CD4-positive, alpha-beta T cell (primary cell): ENCODE measurements at regions not wholly inside any gene's neighbourhood (a gene's known extent, or its start where the extent isn't known, plus 50 kb on each side); places are given as distances from the start of the nearest gene placed in this dataset.

Experiments used
- ATAC-seq: fragments of 200-7000 bp; cut with Tn5 transposase; one replicate; pipeline ENCODE4 v1.10.0; 2022; ENCODE audit warnings: mild to moderate bottlenecking; ENCODE audit not compliant: poor library complexity
- CTCF ChIA-PET: fragments of 350-600 bp; sonication (Branson Sonifier 250); formaldehyde crosslinking; loops from one replicate; lab custom pipeline; 2021; ENCODE audit warnings: antibody characterized with exemption, inconsistent platforms; lab: Charles Lee
- POLR2A ChIA-PET: fragments of 350-600 bp; sonication (Branson Sonifier 250); formaldehyde crosslinking; loops from one replicate; lab custom pipeline; 2021; ENCODE audit warnings: antibody characterized with exemption, inconsistent platforms; lab: Charles Lee
- DNase-seq, 14 experiments: peaks; one replicate each; pipeline ENCODE4 v3.0.0-alpha.2; 2013 to 2020; ENCODE audit warnings: mixed read lengths in 2 of 14
- H3K27ac ChIP-seq, 2 donors: one replicate each; pipeline versions ENCODE4 v1.5.1 to v1.7.0; 2013; ENCODE audit warnings: low read length in 2 of 2, low read depth in 1 of 2, mild to moderate bottlenecking in 1 of 2
- H3K27me3 ChIP-seq, 2 experiments: 1 replicate in 1 of 2; 2 replicates in 1 of 2; pipeline versions ENCODE4 v1.6.1 to v1.7.0; 2013; ENCODE audit warnings: low read length in 2 of 2, control low read depth in 1 of 2, mild to moderate bottlenecking in 1 of 2, moderate library complexity in 1 of 2; ENCODE audit not compliant: insufficient read depth in 2 of 2, control insufficient read depth in 1 of 2
- H3K36me3 ChIP-seq: one replicate; pipeline ENCODE4 v1.6.1; 2013; ENCODE audit warnings: low read length, control low read depth; ENCODE audit not compliant: insufficient read depth
- H3K4me1 ChIP-seq: one replicate; pipeline ENCODE4 v1.6.1; 2013; ENCODE audit warnings: low read length, control low read depth; ENCODE audit not compliant: insufficient read depth
- H3K4me3 ChIP-seq: one replicate; pipeline ENCODE4 v1.5.1; 2013; ENCODE audit warnings: mild to moderate bottlenecking, low read length, moderate library complexity
- H3K9me3 ChIP-seq, 2 experiments: 1 replicate in 1 of 2; 2 replicates in 1 of 2; pipeline versions ENCODE4 v1.6.1 to v1.7.0; 2013; ENCODE audit warnings: low read length in 2 of 2, mild to moderate bottlenecking in 2 of 2, control low read depth in 1 of 2, moderate library complexity in 1 of 2; ENCODE audit not compliant: control insufficient read depth in 1 of 2, insufficient read depth in 1 of 2
- H3K27ac Mint-ChIP-seq: one replicate; pipeline ENCODE4 v1.8.0; 2020; ENCODE audit warnings: mixed read lengths
- H3K27me3 Mint-ChIP-seq: one replicate; pipeline ENCODE4 v1.8.0; 2021; ENCODE audit warnings: mixed read lengths
- H3K36me3 Mint-ChIP-seq: one replicate; pipeline ENCODE4 v1.8.0; 2021; ENCODE audit warnings: low read depth, mixed read lengths
- H3K4me1 Mint-ChIP-seq: one replicate; pipeline ENCODE4 v1.8.0; 2021; ENCODE audit warnings: low read depth, mixed read lengths
- H3K4me3 Mint-ChIP-seq: one replicate; pipeline ENCODE4 v1.8.0; 2020; ENCODE audit warnings: mild to moderate bottlenecking, mixed read lengths
- H3K9me3 Mint-ChIP-seq: one replicate; pipeline ENCODE4 v1.8.0; 2020; ENCODE audit warnings: mixed read lengths
- intact Hi-C, 2 experiments: fragments of 100-400 bp; cut with DNase I in 1 of 2; cut with micrococcal nuclease in 1 of 2; formaldehyde crosslinking; loops; one replicate each; pipeline versions ENCODE4 v1.15.1 to v1.9.0; 2023 to 2025; cut with DNase I, micrococcal nuclease
- TF ChIP-seq, protein P1 (sequence below): fragments of 200-600 bp; IDR thresholded peaks from one replicate; pipeline ENCODE4 v1.8.0; 2022; ENCODE audit warnings: antibody characterized with exemption, mild to moderate bottlenecking

DNA sequence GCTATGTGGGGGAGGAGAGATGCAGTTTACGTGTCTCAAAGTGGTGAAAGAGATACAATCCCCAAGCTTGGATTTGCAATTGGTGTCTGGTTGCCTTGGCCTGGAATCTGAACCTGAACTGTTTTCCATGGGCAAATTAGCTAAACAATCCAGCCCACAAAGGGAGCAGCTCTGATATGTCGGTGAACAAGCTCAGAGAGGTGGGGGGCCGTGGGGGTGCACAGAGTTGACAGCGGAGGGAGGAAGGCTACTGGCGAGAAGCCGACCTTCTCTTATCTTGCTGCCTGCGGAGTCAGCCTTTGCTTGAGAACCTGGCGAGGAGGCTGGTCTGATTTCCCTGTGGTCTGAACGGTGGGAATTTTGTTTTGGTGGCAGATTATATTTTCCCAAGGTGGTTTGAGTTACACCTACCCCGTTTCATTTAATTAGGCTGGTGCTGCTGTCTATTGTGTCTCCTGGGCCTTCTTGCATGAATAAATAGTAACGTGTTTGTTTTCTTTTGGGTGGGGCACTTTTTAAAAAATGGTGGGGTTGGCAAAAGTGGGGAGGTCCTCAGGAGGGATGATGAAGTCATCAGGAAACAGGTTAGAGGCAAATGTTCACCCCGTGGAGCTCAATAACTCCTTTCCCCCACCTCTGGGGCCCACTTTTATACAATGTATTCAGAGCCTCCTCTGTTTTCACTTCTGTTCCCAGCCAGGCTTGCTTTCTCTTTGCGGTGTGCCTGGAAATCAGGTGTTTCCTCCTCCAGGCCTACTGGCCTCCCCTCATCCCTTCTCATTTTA, 80.9 kb upstream of the IGFBP5 start:
- Mint-ChIP-seq H3K36me3 (no peaks in the 10 kb centered on the region), H3K4me1 (no peaks in the 10 kb centered on the region), H3K27me3 (no peaks in the 10 kb centered on the region), H3K9me3 (peaks cover 2% of the 10 kb centered on the region), H3K27ac (no peak overlapping the region), H3K4me3 (no peak overlapping the region)
- ChIA-PET CTCF (no interaction called here), POLR2A (no interaction called here)
- H3K27ac ChIP-seq: no peak overlapping the region
- H3K4me1 ChIP-seq: no peaks in the 10 kb centered on the region
- ATAC-seq (no peak), DNase-seq (no peak)
- intact Hi-C loops: no loop called here
- TF ChIP-seq, protein P1, sequence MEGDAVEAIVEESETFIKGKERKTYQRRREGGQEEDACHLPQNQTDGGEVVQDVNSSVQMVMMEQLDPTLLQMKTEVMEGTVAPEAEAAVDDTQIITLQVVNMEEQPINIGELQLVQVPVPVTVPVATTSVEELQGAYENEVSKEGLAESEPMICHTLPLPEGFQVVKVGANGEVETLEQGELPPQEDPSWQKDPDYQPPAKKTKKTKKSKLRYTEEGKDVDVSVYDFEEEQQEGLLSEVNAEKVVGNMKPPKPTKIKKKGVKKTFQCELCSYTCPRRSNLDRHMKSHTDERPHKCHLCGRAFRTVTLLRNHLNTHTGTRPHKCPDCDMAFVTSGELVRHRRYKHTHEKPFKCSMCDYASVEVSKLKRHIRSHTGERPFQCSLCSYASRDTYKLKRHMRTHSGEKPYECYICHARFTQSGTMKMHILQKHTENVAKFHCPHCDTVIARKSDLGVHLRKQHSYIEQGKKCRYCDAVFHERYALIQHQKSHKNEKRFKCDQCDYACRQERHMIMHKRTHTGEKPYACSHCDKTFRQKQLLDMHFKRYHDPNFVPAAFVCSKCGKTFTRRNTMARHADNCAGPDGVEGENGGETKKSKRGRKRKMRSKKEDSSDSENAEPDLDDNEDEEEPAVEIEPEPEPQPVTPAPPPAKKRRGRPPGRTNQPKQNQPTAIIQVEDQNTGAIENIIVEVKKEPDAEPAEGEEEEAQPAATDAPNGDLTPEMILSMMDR: no peak
- no peaks in the 10 kb centered on the region for H3K9me3 ChIP-seq
- H3K4me3 ChIP-seq: no peak overlapping the region
- peaks cover 0 to 6% of the 10 kb centered on the region in 2 experiments for H3K27me3 ChIP-seq
- H3K36me3 ChIP-seq: no peaks in the 10 kb centered on the region

DNA sequence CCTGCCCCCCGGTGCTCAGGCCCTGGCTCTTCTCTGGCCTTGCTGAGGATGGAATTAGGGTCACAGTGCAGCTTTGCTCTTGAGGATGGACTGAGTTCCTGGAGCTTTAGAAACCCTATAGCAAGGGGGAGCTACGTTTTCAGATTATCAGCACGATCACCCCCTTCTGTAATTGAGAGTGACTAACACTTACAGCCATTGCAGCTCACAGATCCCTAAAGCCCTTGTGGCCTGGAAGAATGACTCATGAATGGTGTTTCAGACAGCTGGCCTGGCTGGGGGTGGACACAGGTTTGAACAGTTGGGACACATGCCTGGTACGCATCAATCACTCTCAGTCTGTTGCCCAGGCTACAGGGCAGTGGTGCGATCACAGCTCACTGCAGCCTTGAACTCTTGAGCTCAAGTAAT, 79.7 kb upstream of the IGFBP5 start:
- no peak for ATAC-seq
- no peaks in the 10 kb centered on the region for H3K36me3 ChIP-seq
- H3K4me1 Mint-ChIP-seq: no peaks in the 10 kb centered on the region
- ChIA-PET POLR2A (no interaction called here), CTCF (interaction anchor here (0.6 kb wide), 1 partner anchor 11 kb away, joined by 3 read pairs; no protein-coding TSS in a partner anchor)
- intact Hi-C loops: no loop called here
- H3K9me3 Mint-ChIP-seq: peaks cover 2% of the 10 kb centered on the region
- H3K27me3 Mint-ChIP-seq: no peaks in the 10 kb centered on the region
- no peak overlapping the region for H3K4me3 ChIP-seq
- no peak overlapping the region for H3K27ac ChIP-seq
- TF ChIP-seq, protein P1: no peak
- no peak overlapping the region for H3K27ac Mint-ChIP-seq
- H3K27me3 ChIP-seq: peaks cover 0 to 6% of the 10 kb centered on the region in 2 experiments
- no peaks in the 10 kb centered on the region for H3K36me3 Mint-ChIP-seq
- H3K4me1 ChIP-seq: no peaks in the 10 kb centered on the region
- no peak overlapping the region for H3K4me3 Mint-ChIP-seq
- DNase-seq: no peak
- H3K9me3 ChIP-seq: no peaks in the 10 kb centered on the region

DNA sequence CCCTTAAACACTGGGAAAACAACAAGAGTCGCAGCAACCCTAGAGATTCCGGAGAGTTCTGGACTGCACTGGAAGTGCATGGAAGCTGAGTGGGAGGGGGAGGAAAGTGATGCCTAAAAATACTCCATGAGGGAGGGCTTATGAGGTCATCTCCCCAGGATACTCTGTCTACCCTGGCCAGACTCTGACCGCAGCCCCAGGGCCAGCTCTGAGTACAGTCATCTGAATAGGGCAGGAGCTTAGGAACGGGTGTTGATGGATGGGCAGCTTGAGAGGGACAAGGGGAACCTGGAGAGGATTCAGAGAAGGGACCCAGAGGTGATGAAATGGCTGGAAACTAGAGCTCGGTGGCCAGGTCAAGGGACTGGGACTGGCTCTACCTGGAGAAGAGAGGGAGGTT, 79.3 kb upstream of the IGFBP5 start:
- ATAC-seq (no peak), DNase-seq (no peak)
- H3K36me3 Mint-ChIP-seq: no peaks in the 10 kb centered on the region
- Histone ChIP-seq H3K9me3 (no peaks in the 10 kb centered on the region), H3K27me3 (peaks cover 0 to 6% of the 10 kb centered on the region in 2 experiments), H3K4me1 (no peaks in the 10 kb centered on the region), H3K27ac (no peak overlapping the region), H3K4me3 (no peak overlapping the region), H3K36me3 (no peaks in the 10 kb centered on the region)
- H3K9me3 Mint-ChIP-seq: peaks cover 2% of the 10 kb centered on the region
- no peak overlapping the region for H3K4me3 Mint-ChIP-seq
- H3K27ac Mint-ChIP-seq: no peak overlapping the region
- CTCF ChIA-PET: no interaction called here
- intact Hi-C loops: no loop called here
- TF ChIP-seq, protein P1: no peak
- POLR2A ChIA-PET: no interaction called here
- no peaks in the 10 kb centered on the region for H3K27me3 Mint-ChIP-seq
- H3K4me1 Mint-ChIP-seq: no peaks in the 10 kb centered on the region
